ENCODE measurements at regions not wholly inside any gene's neighbourhood (a gene's known extent, or its start where the extent isn't known, plus 50 kb on each side); places are given as distances from the start of the nearest gene placed in this dataset.

- TF ChIP-seq AFF4 (CRISPR knock-in tag; IDR thresholded peaks at IDR 0.05; ENCODE audit: borderline replicate concordance) (no peak), CTCF (IDR thresholded peaks at IDR 0.05) (no peak), MAX (CRISPR knock-in tag; IDR thresholded peaks at IDR 0.05) (no peak), MLX (CRISPR knock-in tag; IDR thresholded peaks at IDR 0.05) (no peak), NR2C2 (CRISPR knock-in tag; IDR thresholded peaks at IDR 0.05) (no peak), ATF2 (CRISPR knock-in tag; IDR thresholded peaks at IDR 0.05; ENCODE audit: borderline replicate concordance, low read depth) (no peak), ZNF232 (CRISPR knock-in tag; IDR thresholded peaks at IDR 0.05) (no peak), CBFB (CRISPR knock-in tag; IDR thresholded peaks at IDR 0.05; ENCODE audit: low read depth) (no peak), MXD4 (CRISPR knock-in tag; IDR thresholded peaks at IDR 0.05; ENCODE audit: borderline replicate concordance) (no peak), OVOL2 (CRISPR knock-in tag; IDR thresholded peaks at IDR 0.05; ENCODE audit: borderline replicate concordance) (no peak)
These were observed 169.5 kb upstream of the COPS8 start for GRCh38 chr2:236916181-236916580.
